ENCODE measurements at regions not wholly inside any gene's neighbourhood (a gene's known extent, or its start where the extent isn't known, plus 50 kb on each side); places are given as distances from the start of the nearest gene placed in this dataset.
"Not testable (repeated sequence)": the region's sequence is repeated elsewhere in the genome, so short reads cannot be mapped to it uniquely, and the experiment has no call there.

GRCh38 chr5:155489949-155490348, 476.4 kb downstream of the KIF4B start:
- DNase-seq (ENCODE audit: low read depth in 2 of 2, low spot score in 1 of 2): no peak

DNA sequence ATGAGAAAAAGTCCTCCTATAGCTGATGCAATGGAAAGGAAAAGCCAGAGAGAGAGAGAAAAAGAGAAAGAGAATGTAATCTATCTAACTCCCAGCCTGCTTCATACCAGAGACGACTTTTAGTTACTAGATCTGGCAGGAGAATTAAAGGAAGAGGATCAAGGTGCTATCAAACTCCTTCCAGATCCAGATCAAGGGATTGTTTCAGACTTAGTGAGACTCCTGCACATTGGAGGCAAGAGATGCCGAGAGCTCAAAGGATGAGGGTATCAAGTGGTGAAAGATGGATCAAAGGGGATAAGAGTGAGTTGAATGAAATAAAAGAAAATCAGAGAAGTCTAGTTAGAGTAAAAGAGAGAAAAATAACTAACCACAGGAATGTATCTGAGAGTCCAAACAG, 478.6 kb downstream of the KIF4B start:
- DNase-seq (ENCODE audit: low read depth in 2 of 2, low spot score in 1 of 2): no peak

DNA sequence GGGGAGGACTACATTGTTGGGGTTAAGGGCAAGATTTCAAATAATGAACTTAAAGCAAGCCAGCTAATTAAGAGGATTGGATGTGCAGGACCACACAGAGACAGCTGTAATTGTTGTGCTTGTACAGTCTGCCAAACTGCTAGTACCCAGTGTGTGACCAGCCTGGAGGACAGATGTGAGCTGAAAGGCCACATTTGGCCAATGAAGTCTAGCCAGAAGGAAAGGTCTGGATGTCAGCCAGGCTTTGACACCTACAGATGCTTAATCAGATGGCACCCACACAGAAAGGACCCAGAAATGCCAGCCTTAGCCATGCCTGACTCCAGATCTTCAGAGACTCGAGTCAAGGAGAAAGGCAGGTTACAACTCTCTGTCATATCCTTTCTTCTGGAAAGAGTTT, 491.1 kb downstream of the KIF4B start:
- DNase-seq (ENCODE audit: low read depth in 2 of 2, low spot score in 1 of 2): no peak

- DNase-seq (ENCODE audit: low read depth in 2 of 2, low spot score in 1 of 2): no peak
Measured at GRCh38 chr5:155507363-155507762, 493.8 kb downstream of the KIF4B start.

- DNase-seq (ENCODE audit: low read depth in 2 of 2, low spot score in 1 of 2): no peak
Measured at GRCh38 chr5:155508673-155509072, 495.1 kb downstream of the KIF4B start.

DNA sequence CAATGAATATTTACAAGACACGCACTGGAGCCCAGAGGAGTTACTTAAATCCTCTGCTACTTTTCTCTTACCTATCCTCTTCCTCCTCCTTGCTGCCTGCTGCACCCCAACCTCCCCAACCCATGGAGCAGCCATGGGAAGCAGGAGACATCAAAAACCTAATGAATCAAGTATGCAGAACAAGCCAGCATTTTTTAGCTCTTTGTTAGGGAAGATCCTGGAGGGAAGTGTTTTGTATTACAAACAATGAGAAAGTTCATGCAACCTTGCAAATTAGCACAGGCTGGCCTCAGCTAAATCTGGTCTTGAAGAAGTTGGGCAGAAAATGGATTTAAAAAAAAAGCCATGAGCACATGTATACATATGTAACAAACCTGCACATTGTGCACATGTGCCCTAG, 498.8 kb downstream of the KIF4B start:
- no peak for DNase-seq (ENCODE audit: low read depth in 2 of 2, low spot score in 1 of 2)

DNA sequence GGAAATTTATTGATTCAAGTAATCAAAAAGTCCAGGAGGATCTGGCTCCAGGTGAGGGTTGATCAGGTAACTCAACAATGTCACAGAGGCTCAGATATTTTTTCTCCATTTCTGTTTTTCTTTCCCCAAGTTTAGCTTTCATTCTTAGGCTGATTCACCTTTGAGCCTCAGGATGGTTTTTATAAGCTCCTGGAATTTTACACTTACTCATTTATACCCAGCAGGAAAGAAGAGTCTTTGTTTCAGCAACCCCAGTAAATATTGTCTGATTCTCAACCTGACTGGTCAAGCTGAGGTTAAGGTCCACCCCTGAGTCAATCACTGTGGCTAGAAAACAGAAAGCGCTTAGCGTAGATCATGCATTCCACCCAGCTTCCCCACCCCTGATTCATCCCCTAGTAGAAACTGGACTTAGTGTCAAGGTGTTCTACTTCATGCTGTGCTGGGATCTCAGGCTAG, 500.6 kb downstream of the KIF4B start:
- no peak for DNase-seq (ENCODE audit: low read depth in 2 of 2, low spot score in 1 of 2)

GRCh38 chr5:155522540-155522939, 509.0 kb downstream of the KIF4B start:
- no peak for DNase-seq (ENCODE audit: low read depth in 2 of 2, low spot score in 1 of 2)

- DNase-seq (ENCODE audit: low read depth in 2 of 2, low spot score in 1 of 2): no peak
Measured at GRCh38 chr5:155529362-155529761, 515.8 kb downstream of the KIF4B start.

GRCh38 chr5:155530046-155530445, 516.5 kb downstream of the KIF4B start:
- DNase-seq (ENCODE audit: low read depth in 2 of 2, low spot score in 1 of 2): no peak

GRCh38 chr5:155532621-155533311, 519.2 kb downstream of the KIF4B start:
- DNase-seq (ENCODE audit: low read depth in 2 of 2, low spot score in 1 of 2): no peak

DNA sequence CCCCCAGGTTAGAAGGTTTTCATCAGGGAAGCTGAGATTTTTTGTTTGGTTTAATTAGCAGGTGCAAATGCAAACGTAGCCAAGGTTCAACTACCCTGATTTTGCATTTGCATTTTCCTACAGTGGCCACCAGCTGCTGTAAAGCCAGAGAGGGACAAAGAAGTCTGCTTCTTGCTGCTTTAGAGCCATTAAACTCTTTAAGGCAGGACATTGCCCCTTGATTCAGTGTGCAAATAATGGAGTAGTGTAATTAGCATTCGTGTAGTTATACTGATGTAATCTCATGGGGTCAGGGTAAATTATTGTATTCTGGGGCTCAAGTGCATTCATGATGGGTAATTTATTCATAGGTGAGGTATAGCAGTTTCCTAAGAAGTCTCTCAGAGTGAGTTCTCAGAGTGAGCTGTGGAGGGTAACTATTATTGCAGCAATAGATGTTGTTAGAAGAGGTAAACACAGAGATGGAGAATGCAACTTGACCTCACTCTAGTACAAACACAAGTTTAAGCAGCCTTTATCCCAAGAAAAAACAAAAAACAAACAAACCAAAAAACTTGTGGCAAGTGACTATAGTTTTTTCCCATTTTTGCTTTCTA, 526.5 kb downstream of the KIF4B start:
- DNase-seq (ENCODE audit: low read depth in 2 of 2, low spot score in 1 of 2): no peak

- DNase-seq (ENCODE audit: low read depth in 2 of 2, low spot score in 1 of 2): no peak
Measured at GRCh38 chr5:155546075-155546474, 532.5 kb downstream of the KIF4B start.

GRCh38 chr5:155554500-155554899, 540.9 kb downstream of the KIF4B start:
- no peak for DNase-seq (ENCODE audit: low read depth in 2 of 2, low spot score in 1 of 2)

GRCh38 chr5:155556222-155556621, 542.7 kb downstream of the KIF4B start:
- DNase-seq (ENCODE audit: low read depth in 2 of 2, low spot score in 1 of 2): no peak

DNA sequence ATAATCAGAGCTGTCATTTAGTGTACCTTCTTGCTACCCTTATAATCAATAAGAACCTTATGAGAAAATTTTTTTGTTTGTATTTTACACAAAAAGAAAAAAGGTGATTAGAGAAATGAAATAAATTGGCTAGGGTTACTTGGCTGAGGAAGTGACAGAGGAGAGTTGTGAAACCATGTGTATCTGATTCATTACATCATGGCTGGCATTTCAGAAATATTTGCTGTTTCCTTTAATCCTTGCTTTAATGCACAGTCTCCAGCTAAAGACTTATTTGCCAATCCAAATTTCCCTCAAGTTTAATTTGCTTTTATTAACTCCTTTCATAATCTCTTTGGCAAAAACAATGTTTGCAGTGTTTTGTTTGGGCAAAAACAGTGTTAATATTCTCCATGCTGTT, 543.1 kb downstream of the KIF4B start:
- no peak for DNase-seq (ENCODE audit: low read depth in 2 of 2, low spot score in 1 of 2)

DNA sequence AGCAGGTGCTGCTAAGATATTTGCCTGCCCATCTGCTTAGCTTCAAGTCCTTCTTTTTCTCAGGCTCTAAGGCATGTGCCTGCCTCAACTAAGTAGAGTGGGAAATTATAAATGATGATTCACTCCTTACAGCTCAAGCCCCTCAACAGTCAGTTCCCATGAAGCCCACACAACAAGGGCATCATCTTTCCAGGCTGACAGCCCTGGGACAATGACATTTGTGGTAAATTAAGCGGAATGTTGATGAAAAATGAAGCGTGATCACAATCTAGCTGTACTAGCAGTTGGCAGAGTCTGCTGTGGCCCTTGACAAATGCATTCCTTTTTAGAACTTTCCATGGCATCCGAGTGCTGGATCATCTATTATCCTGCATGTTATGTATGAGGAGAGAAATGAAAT, 548.6 kb downstream of the KIF4B start:
- DNase-seq (ENCODE audit: low read depth in 2 of 2, low spot score in 1 of 2): no peak

DNA sequence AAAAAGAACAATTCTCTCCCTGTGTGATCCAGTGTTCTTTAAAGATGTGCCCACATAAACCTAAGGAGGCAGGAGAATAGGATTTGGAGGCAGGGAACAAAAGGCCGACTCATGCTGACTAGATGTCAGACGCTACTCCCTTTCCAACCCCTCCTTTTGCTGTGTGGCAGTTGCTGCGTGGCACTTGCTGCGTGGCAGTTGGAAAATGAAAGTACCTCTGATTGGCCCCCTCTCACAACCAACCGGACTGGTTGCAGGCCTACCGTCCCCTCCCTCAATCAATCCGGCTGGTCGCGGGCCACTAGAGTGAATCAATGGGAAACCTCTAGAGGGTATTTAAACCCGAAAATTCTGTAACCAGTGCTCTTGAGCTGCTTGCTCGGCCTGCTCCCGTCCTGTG, 551.0 kb downstream of the KIF4B start:
- no peak for DNase-seq (ENCODE audit: low read depth in 2 of 2, low spot score in 1 of 2)

DNA sequence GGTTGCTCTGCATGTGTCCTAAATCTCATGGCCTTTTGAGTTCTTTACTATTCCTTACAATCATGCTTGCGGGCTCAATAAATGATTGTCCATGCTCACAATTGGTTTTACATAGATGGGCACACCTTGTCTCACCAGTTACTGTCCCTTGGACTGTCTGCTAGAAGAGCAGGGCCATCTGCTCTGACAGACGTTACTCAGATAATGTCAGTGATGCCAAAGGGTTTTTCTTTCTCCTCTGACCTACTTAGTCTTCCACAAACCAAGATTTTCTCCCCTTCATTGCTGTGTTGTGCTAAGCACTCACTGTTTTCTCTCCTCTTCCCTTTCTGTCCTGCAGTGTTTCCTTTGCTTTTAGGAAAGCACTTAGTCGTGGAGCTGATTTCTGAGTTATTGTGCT, 562.3 kb downstream of the KIF4B start:
- DNase-seq (ENCODE audit: low read depth in 2 of 2, low spot score in 1 of 2): no peak

- not testable (repeated sequence) for DNase-seq (ENCODE audit: low read depth in 2 of 2, low spot score in 1 of 2)
Measured at GRCh38 chr5:155586808-155587207, 573.3 kb downstream of the KIF4B start.

DNA sequence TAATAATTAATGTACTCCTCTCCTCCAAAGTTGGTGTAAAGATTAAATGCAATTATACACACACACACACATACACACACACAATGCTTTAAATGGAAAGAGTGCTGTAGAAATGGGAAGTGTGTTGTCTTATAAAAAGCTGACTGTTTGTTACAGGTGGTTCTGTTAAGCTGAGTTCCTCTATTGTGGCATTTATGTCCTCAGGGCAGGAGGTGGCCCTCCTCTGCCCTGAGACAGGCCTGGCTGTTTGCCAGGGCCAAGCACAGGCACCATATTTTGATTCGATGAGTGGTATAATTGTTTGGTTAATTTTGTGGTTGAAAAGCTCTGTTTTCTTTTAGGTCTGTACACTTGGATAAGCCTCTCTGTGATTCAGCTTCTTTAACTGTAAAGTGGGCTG, 573.9 kb downstream of the KIF4B start:
- DNase-seq (ENCODE audit: low read depth in 2 of 2, low spot score in 1 of 2): no peak

DNA sequence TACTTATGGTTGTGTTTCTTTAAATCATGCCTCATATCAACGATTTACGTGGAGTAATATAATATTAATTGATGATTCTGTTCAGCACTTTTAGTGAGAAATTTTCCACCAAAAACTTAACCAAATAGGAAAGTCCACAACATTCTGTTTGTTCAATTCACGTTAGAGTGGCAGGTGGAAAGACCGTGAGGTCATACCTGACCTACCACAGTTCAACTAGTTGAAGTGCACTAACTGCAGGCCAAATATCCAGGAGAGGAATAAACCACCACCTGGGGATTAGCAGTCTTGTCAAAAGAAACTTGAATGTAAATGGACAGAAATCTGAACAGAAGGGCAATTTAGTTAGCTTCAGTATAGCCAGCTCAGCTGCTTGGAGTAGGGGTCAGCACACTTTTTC, 577.7 kb downstream of the KIF4B start:
- no peak for DNase-seq (ENCODE audit: low read depth in 2 of 2, low spot score in 1 of 2)

DNA sequence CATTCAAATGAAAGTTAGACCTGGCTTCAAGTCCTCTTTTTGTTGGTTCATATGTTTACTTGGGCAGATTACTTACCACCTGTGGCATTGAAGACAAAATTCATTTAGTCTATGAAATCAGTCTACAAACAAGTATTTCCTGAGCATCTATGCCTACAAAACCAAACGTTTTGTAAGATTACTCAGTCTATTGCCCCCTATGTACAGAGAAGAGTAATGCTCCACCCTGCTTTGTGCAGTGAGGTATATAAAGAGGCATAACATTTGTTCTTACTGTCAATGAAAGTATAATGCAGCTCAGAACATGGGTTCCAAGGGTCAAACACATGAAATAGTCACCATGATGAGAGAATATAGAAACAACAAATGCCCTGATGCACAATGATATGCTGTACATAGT, 580.7 kb downstream of the KIF4B start:
- DNase-seq (ENCODE audit: low read depth in 2 of 2, low spot score in 1 of 2): no peak

All from stimulated activated CD8-positive, alpha-beta memory T cell treated with anti-CD3 and anti-CD28 coated beads, Interleukin-4, amount 100 ng/mL, for 4 hours (primary cell).